Skeletal muscle tissue (tissue), 3 donors: ENCODE measurements at regions not wholly inside any gene's neighbourhood (a gene's known extent, or its start where the extent isn't known, plus 50 kb on each side); places are given as distances from the start of the nearest gene placed in this dataset.
"Not testable (repeated sequence)": the region's sequence is repeated elsewhere in the genome, so short reads cannot be mapped to it uniquely, and the experiment has no call there.

Experiments
- H3K27ac ChIP-seq: one replicate; pipeline ENCODE4 v1.7.0; 2013; ENCODE audit warnings: mild to moderate bottlenecking, low read depth, low read length, inconsistent platforms
- H3K27me3 ChIP-seq, 3 donors: one replicate each; pipeline ENCODE4 v1.7.0; 2013; ENCODE audit warnings: low read length in 3 of 3; ENCODE audit not compliant: control insufficient read depth in 3 of 3, insufficient read depth in 3 of 3
- H3K36me3 ChIP-seq, 3 donors: one replicate each; pipeline ENCODE4 v1.7.0; 2013; ENCODE audit warnings: low read length in 3 of 3; ENCODE audit not compliant: control insufficient read depth in 3 of 3, insufficient read depth in 3 of 3
- H3K4me1 ChIP-seq, 3 donors: one replicate each; pipeline ENCODE4 v1.7.0; 2013; ENCODE audit warnings: low read length in 3 of 3, mild to moderate bottlenecking in 3 of 3; ENCODE audit not compliant: control insufficient read depth in 3 of 3, insufficient read depth in 3 of 3
- H3K4me3 ChIP-seq, 3 donors: one replicate each; pipeline ENCODE4 v1.7.0; 2013; ENCODE audit warnings: low read length in 3 of 3
- H3K9ac ChIP-seq, 3 donors: one replicate each; pipeline ENCODE4 v1.7.0; 2013; ENCODE audit warnings: low read length in 3 of 3, mild to moderate bottlenecking in 3 of 3, moderate library complexity in 2 of 3, low read depth in 1 of 3
- H3K9me3 ChIP-seq, 3 donors: one replicate each; pipeline ENCODE4 v1.7.0; 2013; ENCODE audit warnings: low read length in 3 of 3; ENCODE audit not compliant: control insufficient read depth in 3 of 3
- donor health status: Osteomylitis.

DNA sequence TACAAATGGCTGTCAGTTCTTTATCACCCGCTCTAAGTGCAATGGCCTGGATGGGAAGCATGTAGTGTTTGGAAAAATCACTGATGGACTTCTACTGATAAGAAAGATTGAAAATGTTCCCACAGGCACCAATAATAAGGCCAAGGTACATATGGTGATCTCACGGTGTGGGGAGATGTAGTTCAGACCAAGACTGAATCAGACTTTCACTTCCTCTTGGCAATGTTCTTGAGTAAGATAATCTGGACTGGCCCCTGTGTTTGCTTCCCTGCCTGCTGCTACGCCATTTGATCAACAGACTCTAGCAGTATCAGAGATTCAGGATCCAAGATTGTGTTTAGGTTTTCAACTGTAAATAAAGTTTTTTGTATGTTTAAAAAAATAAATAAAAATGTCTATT is 682.2 kb upstream of the AMOT start:
- no peaks in the 10 kb centered on the region for H3K9me3 ChIP-seq
- H3K27ac ChIP-seq = no peak overlapping the region
- no peaks in the 10 kb centered on the region for H3K36me3 ChIP-seq
- H3K9ac ChIP-seq = no peak overlapping the region
- H3K4me3 ChIP-seq = no peak overlapping the region
- no peaks in the 10 kb centered on the region for H3K27me3 ChIP-seq
- H3K4me1 ChIP-seq = no peaks in the 10 kb centered on the region

DNA sequence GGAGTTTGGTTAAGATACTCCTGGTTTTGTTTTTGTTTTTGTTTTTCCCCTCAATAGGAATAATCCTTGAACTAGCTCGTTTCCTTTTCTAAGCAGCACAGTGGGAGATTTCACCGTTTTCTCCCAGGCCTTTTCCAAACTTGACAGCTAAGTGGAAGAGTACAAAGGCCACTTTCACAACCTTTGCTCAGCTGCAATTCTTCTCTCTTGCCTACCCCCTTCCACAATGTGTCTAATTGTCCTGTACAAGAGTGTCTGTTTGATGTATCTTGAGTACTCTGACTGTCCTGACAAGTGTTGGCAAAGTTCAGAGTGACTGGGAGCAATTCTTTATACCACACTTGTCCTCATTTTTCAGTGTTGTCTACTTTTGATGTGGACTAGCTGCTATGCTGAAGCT is 674.3 kb upstream of the AMOT start:
- no peaks in the 10 kb centered on the region for H3K9me3 ChIP-seq
- H3K27me3 ChIP-seq = no peaks in the 10 kb centered on the region
- no peaks in the 10 kb centered on the region for H3K4me1 ChIP-seq
- H3K27ac ChIP-seq = no peak overlapping the region
- H3K36me3 ChIP-seq = no peaks in the 10 kb centered on the region
- H3K9ac ChIP-seq = no peak overlapping the region
- no peak overlapping the region for H3K4me3 ChIP-seq

DNA sequence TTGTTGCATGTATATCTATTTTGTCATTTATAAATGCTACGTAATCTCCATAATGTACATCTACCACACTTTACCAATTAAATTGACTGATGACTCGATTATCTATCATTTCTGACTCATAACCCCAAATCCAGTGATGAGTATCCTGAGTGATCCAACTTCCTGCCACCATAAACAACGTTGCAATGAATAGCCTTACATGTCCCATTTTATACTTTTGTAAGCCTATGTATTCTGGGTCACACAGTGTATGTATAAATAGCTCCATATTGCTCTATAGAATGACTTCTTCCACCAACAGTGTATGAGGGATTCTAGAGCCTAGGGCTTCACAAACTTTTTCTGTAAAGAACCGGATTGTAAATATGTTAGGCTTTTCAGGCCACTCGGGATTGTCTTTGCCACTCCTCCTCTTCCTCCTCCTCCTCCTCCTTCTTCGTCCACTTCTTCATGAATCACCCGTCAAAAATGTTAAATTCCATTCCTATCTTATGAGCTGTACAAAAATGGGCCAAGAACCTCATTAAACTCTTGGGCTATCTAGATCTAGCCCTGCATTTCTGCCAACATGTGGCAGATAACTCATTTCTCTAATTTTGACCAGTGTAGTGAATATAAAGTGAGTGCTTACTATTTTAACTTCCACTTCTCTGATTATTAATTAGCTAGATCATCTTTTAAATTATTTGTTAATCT is 672.2 kb upstream of the AMOT start:
- Histone ChIP-seq H3K9me3 (no peaks in the 10 kb centered on the region), H3K27ac (no peak overlapping the region), H3K36me3 (no peaks in the 10 kb centered on the region), H3K27me3 (no peaks in the 10 kb centered on the region), H3K4me1 (no peaks in the 10 kb centered on the region), H3K4me3 (no peak overlapping the region), H3K9ac (no peak overlapping the region)

DNA sequence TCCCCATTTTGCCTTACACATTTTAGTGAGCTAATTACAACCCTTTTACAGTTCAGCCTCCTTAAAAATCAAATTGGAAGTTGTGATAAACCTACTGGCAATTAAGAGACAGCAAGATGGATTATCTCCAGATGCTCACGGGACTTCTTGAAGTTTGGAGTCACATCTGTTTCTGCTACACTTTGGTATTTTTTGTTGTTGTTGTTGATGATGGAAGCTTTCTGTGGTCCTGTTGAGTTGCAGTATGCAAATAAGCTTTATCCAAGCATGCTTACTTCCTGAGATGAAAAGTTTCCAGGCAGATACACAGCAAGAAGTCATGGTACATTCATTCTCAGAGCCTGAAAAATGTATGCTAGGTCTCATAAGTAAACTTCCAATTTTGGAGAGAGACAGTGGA is 670.0 kb upstream of the AMOT start:
- no peaks in the 10 kb centered on the region for H3K9me3 ChIP-seq
- no peak overlapping the region for H3K27ac ChIP-seq
- no peaks in the 10 kb centered on the region for H3K36me3 ChIP-seq
- no peaks in the 10 kb centered on the region for H3K27me3 ChIP-seq
- no peaks in the 10 kb centered on the region for H3K4me1 ChIP-seq
- no peak overlapping the region for H3K4me3 ChIP-seq
- H3K9ac ChIP-seq = no peak overlapping the region

DNA sequence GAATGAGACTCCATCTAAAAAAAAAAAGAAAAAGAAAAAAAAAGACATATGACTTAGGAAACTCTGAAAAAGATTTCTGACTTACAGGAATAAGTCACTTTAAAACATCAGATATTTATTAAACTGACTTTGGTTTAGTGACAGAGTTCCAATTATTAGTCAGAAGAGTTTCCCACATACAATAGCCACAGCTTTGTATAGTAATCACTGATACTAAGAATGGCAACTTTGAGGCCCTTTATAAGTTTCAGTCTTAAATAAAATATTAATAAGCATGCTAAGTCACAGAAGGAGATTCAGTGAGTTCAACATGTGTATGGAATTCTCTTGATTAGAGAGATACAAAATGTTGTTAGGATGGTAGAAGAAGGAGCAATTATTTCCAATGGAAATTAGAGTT is 652.3 kb upstream of the AMOT start:
- Histone ChIP-seq H3K27me3 (no peaks in the 10 kb centered on the region), H3K27ac (no peak overlapping the region), H3K9ac (no peak overlapping the region), H3K4me3 (no peak overlapping the region), H3K36me3 (no peaks in the 10 kb centered on the region), H3K4me1 (no peaks in the 10 kb centered on the region), H3K9me3 (no peaks in the 10 kb centered on the region)

DNA sequence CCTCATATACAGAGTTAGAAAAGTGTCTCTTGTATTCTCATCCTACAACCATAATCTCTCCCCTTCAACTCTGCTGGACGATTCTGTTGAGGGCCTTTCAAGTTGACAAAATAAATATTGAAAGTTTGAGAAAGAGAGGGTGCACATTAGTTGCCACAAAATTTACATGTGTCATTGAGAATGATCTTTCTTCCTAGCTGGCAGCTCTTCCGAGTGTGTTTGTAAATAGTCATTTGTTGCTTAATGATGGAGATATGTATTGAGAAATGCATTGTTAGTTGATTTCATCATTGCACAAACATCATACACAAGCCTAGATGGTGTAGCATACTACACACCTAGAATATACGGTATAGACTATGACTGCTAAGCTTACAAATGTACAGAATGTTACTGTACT is 632.8 kb upstream of the AMOT start:
- Histone ChIP-seq H3K9ac (no peak overlapping the region), H3K4me3 (no peak overlapping the region), H3K27ac (no peak overlapping the region), H3K9me3 (no peaks in the 10 kb centered on the region), H3K27me3 (no peaks in the 10 kb centered on the region), H3K4me1 (no peaks in the 10 kb centered on the region), H3K36me3 (no peaks in the 10 kb centered on the region)

DNA sequence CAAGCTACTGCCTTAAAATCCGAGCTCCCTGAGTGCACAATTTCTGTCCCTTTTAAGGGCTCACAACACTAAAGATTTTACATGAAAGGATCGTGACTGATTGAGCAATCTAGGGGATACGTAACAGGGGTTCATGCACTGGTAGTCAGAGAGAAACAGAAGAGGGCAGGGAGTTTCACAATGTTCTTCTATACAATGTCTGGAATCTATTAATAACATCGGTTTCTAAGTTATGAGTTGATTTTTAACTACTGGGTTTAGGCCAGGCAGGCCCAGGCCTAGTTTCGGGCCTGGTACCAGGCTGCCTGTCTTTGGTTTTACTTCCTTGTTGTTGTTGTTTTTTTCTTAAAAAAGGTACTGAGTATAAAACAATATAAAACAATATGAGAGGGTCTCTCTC is 632.4 kb upstream of the AMOT start:
- not testable (repeated sequence) for H3K9ac ChIP-seq, H3K27me3 ChIP-seq, H3K27ac ChIP-seq, H3K9me3 ChIP-seq, H3K4me3 ChIP-seq, H3K36me3 ChIP-seq, H3K4me1 ChIP-seq

DNA sequence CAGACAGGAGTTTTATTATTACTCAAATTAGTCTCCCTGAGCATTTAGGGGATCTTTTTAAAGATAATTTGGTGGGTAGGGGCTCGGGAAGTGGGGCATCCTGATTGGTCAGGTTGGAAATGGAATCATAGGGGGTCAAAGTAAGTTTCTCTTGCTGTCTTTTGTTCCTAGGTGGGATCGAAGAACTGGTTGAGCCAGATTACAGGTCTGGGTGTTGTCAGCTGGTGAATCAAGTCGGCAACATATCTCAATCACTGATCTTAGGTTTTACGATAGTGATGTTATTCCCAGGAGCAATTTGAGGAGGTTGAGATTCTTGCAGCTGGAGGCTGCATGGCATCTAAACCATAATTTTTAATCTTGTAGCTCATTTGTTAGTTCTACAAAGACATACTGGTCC is 629.5 kb upstream of the AMOT start:
- Histone ChIP-seq H3K9ac (no peak overlapping the region), H3K9me3 (no peaks in the 10 kb centered on the region), H3K4me1 (no peaks in the 10 kb centered on the region), H3K27ac (no peak overlapping the region), H3K36me3 (no peaks in the 10 kb centered on the region), H3K27me3 (no peaks in the 10 kb centered on the region), H3K4me3 (no peak overlapping the region)

DNA sequence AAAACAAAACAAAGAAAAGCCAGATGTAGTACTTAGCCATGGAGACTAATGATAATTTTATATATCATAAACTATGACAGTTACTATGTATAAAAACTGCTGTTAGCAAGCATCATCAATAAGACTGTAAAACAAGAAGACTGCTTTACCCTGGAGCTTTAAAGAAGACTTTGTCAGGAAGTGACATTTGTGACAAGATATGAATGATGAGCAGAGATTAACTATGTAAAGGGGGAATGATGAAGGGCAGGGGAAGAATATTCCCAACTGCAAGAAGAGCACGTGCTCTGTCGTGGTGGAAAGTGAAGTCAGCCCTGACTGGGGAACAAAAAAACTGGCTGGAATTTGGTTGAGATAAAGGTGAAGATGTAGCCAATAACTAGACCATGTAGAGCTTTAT is 617.1 kb upstream of the AMOT start:
- no peaks in the 10 kb centered on the region for H3K36me3 ChIP-seq
- H3K27ac ChIP-seq = no peak overlapping the region
- H3K9me3 ChIP-seq = peaks cover 0 to 2% (median 0%) of the 10 kb centered on the region in 3 donors
- no peak overlapping the region for H3K9ac ChIP-seq
- no peaks in the 10 kb centered on the region for H3K4me1 ChIP-seq
- no peak overlapping the region for H3K4me3 ChIP-seq
- H3K27me3 ChIP-seq = no peaks in the 10 kb centered on the region

DNA sequence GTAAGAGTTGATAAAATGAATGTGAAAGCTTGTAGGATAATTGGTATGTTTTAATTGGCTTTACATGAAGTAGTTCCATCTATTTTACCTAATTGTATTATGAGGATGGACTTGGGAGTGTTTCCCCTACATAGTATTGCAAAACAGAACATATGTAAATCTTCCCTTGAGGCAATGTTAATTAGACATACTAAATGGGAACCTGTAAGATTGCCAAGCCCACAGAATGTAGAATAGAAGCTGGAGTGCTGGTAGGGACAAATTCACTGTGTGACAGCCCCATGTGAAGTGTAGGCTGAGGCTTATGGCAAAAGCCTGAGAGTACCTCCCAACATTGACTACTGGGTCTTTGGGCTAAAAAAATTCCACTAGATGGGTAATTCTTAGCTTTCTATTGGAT is 615.0 kb upstream of the AMOT start:
- H3K36me3 ChIP-seq = no peaks in the 10 kb centered on the region
- no peak overlapping the region for H3K27ac ChIP-seq
- H3K27me3 ChIP-seq = no peaks in the 10 kb centered on the region
- H3K4me1 ChIP-seq = no peaks in the 10 kb centered on the region
- H3K9me3 ChIP-seq = peaks cover 0 to 2% (median 0%) of the 10 kb centered on the region in 3 donors
- H3K4me3 ChIP-seq = no peak overlapping the region
- H3K9ac ChIP-seq = no peak overlapping the region

DNA sequence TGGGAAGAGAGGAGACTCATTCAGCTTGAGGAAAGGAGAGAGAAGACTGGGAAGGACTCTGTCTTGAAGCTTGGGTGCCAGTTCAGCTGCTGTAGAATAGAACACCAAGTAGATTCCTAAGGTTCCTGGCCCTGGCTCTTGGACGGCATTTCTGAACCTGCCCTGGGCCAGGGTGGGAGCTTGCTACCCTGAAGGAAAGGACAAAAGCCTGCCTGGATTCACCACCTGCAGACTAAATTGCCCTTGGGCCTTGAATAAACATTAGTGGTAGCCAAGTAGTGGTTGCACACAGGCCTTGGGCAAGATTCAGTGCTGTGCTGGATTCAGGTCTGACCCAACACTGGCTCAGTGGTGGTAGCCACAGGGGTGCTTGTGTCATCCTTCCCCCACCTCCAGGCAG is 588.4 kb upstream of the AMOT start:
- Histone ChIP-seq H3K4me3 (no peak overlapping the region), H3K36me3 (no peaks in the 10 kb centered on the region), H3K9ac (no peak overlapping the region), H3K9me3 (no peaks in the 10 kb centered on the region), H3K27ac (no peak overlapping the region), H3K27me3 (no peaks in the 10 kb centered on the region), H3K4me1 (no peaks in the 10 kb centered on the region)
